AG04449 (cell line): ENCODE measurements at regions not wholly inside any gene's neighbourhood (a gene's known extent, or its start where the extent isn't known, plus 50 kb on each side); places are given as distances from the start of the nearest gene placed in this dataset.

Experiments
- CTCF ChIA-PET: fragments of 350-600 bp; formaldehyde crosslinking; extraction: SDS; loops from one replicate; lab custom pipeline; 2021; ENCODE audit warnings: antibody characterized with exemption; lab: Yijun Ruan, JAX
- POLR2A ChIA-PET: fragments of 400-600, 350-600 bp; formaldehyde crosslinking; extraction: SDS; loops from one replicate; lab custom pipeline; 2020; ENCODE audit warnings: antibody characterized with exemption, inconsistent platforms; lab: Yijun Ruan, JAX
- DNase-seq: peaks from one replicate; pipeline ENCODE4 v3.0.0-alpha.2; 2010; ENCODE audit warnings: low read depth, low spot score
- H3K4me3 ChIP-seq: 2 replicates; pipeline ENCODE4 v1.5.1; 2011; ENCODE audit warnings: low read depth, mild to moderate bottlenecking, control low read depth, low read length
- CTCF ChIP-seq: IDR thresholded peaks from one replicate; pipeline ENCODE4 v1.5.1; 2011; ENCODE audit warnings: mild to moderate bottlenecking, moderate library complexity, low read length, control low read depth, inconsistent platforms; ENCODE audit not compliant: insufficient read depth; ENCODE audit errors: missing control alignments

GRCh38 chr13:34258646-34259386 lies 440.9 kb downstream of the RFC3 start:
- no peak for DNase-seq
- TF ChIP-seq CTCF: no peak
- H3K4me3 ChIP-seq: no peak overlapping the region

GRCh38 chr13:34263681-34264080 lies 445.7 kb downstream of the RFC3 start:
- DNase-seq: no peak
- POLR2A ChIA-PET: no interaction called here
- TF ChIP-seq CTCF: no peak

More at GRCh38 chr13:34258646-34259386, 440.9 kb downstream of the RFC3 start:
- ChIA-PET CTCF (no interaction called here), POLR2A (no interaction called here)

GRCh38 chr13:34265046-34265679 lies 447.2 kb downstream of the RFC3 start:
- CTCF ChIA-PET: no interaction called here

More at GRCh38 chr13:34263681-34264080, 445.7 kb downstream of the RFC3 start:
- H3K4me3 ChIP-seq: no peak overlapping the region
- CTCF ChIA-PET: no interaction called here

GRCh38 chr13:34276764-34277163 lies 458.8 kb downstream of the RFC3 start:
- CTCF ChIA-PET: no interaction called here
- POLR2A ChIA-PET: no interaction called here
- no peak for DNase-seq
- no peak for TF ChIP-seq CTCF
- H3K4me3 ChIP-seq: no peak overlapping the region

More at GRCh38 chr13:34265046-34265679, 447.2 kb downstream of the RFC3 start:
- POLR2A ChIA-PET: no interaction called here
- H3K4me3 ChIP-seq: no peak overlapping the region
- TF ChIP-seq CTCF: no peak
- no peak for DNase-seq

- TF ChIP-seq CTCF: no peak
- CTCF ChIA-PET: no interaction called here
- DNase-seq: no peak
- H3K4me3 ChIP-seq: no peak overlapping the region
- POLR2A ChIA-PET: no interaction called here
Measured at GRCh38 chr13:34277936-34278335, 460.0 kb downstream of the RFC3 start.

- ChIA-PET POLR2A (no interaction called here), CTCF (no interaction called here)
- DNase-seq: no peak
- H3K4me3 ChIP-seq: no peak overlapping the region
- TF ChIP-seq CTCF: no peak
Measured at GRCh38 chr13:34278780-34279179, 460.8 kb downstream of the RFC3 start.
